H1 (cell line): ENCODE measurements at regions not wholly inside any gene's neighbourhood (a gene's known extent, or its start where the extent isn't known, plus 50 kb on each side); places are given as distances from the start of the nearest gene placed in this dataset.

Experiments used
- BRCA1 ChIP-seq: IDR thresholded peaks from 2 replicates; pipeline ENCODE4 v1.6.1; 2012; ENCODE audit warnings: low read depth, low read length, improper control_type of control experiment
- NANOG ChIP-seq: IDR thresholded peaks from 2 replicates; pipeline ENCODE4 v1.6.1; 2011; ENCODE audit warnings: low read length, low read depth, mild to moderate bottlenecking, inconsistent platforms; ENCODE audit not compliant: insufficient read depth, poor library complexity, severe bottlenecking
- RAD21 ChIP-seq, 2 experiments: IDR thresholded peaks in 1 of 2; conservative IDR thresholded peaks in 1 of 2; 2 replicates each; pipeline ENCODE4 v1.6.1; 2011; ENCODE audit warnings: low read depth in 2 of 2, low read length in 2 of 2, improper control_type of control experiment in 1 of 2, inconsistent platforms in 1 of 2, mild to moderate bottlenecking in 1 of 2, moderate library complexity in 1 of 2
- RXRA ChIP-seq: IDR thresholded peaks from 2 replicates; pipeline ENCODE4 v1.6.1; 2011; ENCODE audit warnings: low read depth, mild to moderate bottlenecking, low read length, moderate library complexity; ENCODE audit not compliant: insufficient read depth
- YY1 ChIP-seq: IDR thresholded peaks from 2 replicates; pipeline ENCODE4 v1.6.1; 2011; ENCODE audit warnings: low read depth, mild to moderate bottlenecking, low read length
- TF ChIP-seq, protein P1 (sequence below): fragments of 300-600 bp; sonication (generic); IDR thresholded peaks from 2 replicates; pipeline ENCODE4 v1.7.1; 2012; ENCODE audit warnings: low read length, moderate library complexity, mild to moderate bottlenecking, inconsistent platforms; ENCODE audit not compliant: insufficient replicate concordance
- TF ChIP-seq, protein P2 (sequence below), 3 experiments: IDR thresholded peaks; 1 replicate in 2 of 3; 2 replicates in 1 of 3; pipeline versions ENCODE4 v1.5.1 to v1.6.1; 2011; ENCODE audit warnings: low read length in 3 of 3, mild to moderate bottlenecking in 3 of 3, inconsistent platforms in 2 of 3, low read depth in 1 of 3, moderate library complexity in 1 of 3; ENCODE audit not compliant: insufficient read depth in 1 of 3; ENCODE audit errors: control extremely low read depth in 1 of 3
- TF ChIP-seq, protein P3 (sequence below): IDR thresholded peaks from 2 replicates; pipeline ENCODE4 v1.6.1; 2011; ENCODE audit warnings: low read length, improper control_type of control experiment

DNA sequence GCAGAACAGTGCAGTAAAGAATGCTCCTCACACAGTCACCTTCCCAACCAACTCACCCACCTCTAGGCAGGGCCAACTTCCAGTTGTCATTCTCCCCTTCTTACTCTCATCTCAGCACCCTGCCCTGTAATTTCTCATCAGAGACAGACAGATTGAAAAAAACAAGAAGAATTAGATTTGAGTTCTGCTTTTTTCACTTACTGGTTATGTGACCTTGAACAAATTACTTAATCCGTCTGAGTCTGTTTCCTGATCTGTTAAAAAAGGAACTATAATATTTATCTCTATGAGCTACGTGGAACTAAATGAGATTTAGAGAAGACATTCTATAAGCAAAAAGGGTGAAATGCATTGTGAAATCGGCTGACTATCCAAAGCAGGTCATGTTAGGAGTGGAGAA is 330.3 kb downstream of the ZNF326 start (continued):
- TF ChIP-seq, protein P1, sequence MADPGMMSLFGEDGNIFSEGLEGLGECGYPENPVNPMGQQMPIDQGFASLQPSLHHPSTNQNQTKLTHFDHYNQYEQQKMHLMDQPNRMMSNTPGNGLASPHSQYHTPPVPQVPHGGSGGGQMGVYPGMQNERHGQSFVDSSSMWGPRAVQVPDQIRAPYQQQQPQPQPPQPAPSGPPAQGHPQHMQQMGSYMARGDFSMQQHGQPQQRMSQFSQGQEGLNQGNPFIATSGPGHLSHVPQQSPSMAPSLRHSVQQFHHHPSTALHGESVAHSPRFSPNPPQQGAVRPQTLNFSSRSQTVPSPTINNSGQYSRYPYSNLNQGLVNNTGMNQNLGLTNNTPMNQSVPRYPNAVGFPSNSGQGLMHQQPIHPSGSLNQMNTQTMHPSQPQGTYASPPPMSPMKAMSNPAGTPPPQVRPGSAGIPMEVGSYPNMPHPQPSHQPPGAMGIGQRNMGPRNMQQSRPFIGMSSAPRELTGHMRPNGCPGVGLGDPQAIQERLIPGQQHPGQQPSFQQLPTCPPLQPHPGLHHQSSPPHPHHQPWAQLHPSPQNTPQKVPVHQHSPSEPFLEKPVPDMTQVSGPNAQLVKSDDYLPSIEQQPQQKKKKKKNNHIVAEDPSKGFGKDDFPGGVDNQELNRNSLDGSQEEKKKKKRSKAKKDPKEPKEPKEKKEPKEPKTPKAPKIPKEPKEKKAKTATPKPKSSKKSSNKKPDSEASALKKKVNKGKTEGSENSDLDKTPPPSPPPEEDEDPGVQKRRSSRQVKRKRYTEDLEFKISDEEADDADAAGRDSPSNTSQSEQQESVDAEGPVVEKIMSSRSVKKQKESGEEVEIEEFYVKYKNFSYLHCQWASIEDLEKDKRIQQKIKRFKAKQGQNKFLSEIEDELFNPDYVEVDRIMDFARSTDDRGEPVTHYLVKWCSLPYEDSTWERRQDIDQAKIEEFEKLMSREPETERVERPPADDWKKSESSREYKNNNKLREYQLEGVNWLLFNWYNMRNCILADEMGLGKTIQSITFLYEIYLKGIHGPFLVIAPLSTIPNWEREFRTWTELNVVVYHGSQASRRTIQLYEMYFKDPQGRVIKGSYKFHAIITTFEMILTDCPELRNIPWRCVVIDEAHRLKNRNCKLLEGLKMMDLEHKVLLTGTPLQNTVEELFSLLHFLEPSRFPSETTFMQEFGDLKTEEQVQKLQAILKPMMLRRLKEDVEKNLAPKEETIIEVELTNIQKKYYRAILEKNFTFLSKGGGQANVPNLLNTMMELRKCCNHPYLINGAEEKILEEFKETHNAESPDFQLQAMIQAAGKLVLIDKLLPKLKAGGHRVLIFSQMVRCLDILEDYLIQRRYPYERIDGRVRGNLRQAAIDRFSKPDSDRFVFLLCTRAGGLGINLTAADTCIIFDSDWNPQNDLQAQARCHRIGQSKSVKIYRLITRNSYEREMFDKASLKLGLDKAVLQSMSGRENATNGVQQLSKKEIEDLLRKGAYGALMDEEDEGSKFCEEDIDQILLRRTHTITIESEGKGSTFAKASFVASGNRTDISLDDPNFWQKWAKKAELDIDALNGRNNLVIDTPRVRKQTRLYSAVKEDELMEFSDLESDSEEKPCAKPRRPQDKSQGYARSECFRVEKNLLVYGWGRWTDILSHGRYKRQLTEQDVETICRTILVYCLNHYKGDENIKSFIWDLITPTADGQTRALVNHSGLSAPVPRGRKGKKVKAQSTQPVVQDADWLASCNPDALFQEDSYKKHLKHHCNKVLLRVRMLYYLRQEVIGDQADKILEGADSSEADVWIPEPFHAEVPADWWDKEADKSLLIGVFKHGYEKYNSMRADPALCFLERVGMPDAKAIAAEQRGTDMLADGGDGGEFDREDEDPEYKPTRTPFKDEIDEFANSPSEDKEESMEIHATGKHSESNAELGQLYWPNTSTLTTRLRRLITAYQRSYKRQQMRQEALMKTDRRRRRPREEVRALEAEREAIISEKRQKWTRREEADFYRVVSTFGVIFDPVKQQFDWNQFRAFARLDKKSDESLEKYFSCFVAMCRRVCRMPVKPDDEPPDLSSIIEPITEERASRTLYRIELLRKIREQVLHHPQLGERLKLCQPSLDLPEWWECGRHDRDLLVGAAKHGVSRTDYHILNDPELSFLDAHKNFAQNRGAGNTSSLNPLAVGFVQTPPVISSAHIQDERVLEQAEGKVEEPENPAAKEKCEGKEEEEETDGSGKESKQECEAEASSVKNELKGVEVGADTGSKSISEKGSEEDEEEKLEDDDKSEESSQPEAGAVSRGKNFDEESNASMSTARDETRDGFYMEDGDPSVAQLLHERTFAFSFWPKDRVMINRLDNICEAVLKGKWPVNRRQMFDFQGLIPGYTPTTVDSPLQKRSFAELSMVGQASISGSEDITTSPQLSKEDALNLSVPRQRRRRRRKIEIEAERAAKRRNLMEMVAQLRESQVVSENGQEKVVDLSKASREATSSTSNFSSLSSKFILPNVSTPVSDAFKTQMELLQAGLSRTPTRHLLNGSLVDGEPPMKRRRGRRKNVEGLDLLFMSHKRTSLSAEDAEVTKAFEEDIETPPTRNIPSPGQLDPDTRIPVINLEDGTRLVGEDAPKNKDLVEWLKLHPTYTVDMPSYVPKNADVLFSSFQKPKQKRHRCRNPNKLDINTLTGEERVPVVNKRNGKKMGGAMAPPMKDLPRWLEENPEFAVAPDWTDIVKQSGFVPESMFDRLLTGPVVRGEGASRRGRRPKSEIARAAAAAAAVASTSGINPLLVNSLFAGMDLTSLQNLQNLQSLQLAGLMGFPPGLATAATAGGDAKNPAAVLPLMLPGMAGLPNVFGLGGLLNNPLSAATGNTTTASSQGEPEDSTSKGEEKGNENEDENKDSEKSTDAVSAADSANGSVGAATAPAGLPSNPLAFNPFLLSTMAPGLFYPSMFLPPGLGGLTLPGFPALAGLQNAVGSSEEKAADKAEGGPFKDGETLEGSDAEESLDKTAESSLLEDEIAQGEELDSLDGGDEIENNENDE: no peak
- TF ChIP-seq RAD21 (IDR thresholded peaks at IDR 0.05 in 1 of 2, conservative IDR thresholded peaks at IDR 0.05 in 1 of 2; ENCODE audit: low read depth in 2 of 2, low read length in 2 of 2): no peak
- TF ChIP-seq, protein P2, sequence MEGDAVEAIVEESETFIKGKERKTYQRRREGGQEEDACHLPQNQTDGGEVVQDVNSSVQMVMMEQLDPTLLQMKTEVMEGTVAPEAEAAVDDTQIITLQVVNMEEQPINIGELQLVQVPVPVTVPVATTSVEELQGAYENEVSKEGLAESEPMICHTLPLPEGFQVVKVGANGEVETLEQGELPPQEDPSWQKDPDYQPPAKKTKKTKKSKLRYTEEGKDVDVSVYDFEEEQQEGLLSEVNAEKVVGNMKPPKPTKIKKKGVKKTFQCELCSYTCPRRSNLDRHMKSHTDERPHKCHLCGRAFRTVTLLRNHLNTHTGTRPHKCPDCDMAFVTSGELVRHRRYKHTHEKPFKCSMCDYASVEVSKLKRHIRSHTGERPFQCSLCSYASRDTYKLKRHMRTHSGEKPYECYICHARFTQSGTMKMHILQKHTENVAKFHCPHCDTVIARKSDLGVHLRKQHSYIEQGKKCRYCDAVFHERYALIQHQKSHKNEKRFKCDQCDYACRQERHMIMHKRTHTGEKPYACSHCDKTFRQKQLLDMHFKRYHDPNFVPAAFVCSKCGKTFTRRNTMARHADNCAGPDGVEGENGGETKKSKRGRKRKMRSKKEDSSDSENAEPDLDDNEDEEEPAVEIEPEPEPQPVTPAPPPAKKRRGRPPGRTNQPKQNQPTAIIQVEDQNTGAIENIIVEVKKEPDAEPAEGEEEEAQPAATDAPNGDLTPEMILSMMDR (IDR thresholded peaks at IDR 0.05; ENCODE audit: control extremely low read depth in 1 of 3, insufficient read depth in 1 of 3, low read depth in 1 of 3, low read length in 3 of 3): no peak
- TF ChIP-seq BRCA1: no peak
- TF ChIP-seq RXRA: no peak
- TF ChIP-seq YY1: no peak
- TF ChIP-seq, protein P3, sequence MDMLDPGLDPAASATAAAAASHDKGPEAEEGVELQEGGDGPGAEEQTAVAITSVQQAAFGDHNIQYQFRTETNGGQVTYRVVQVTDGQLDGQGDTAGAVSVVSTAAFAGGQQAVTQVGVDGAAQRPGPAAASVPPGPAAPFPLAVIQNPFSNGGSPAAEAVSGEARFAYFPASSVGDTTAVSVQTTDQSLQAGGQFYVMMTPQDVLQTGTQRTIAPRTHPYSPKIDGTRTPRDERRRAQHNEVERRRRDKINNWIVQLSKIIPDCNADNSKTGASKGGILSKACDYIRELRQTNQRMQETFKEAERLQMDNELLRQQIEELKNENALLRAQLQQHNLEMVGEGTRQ: no peak
- no peak for TF ChIP-seq NANOG
